GM20000 (cell line): ENCODE measurements at regions not wholly inside any gene's neighbourhood (a gene's known extent, or its start where the extent isn't known, plus 50 kb on each side); places are given as distances from the start of the nearest gene placed in this dataset.

Experiments used
- DNase-seq: peaks from one replicate; pipeline ENCODE4 v3.0.0; 2012; ENCODE audit warnings: low spot score
- TF ChIP-seq, protein P1 (sequence below): IDR thresholded peaks from 2 replicates; pipeline ENCODE4 v1.5.1; 2012; ENCODE audit warnings: mild to moderate bottlenecking, control low read depth; ENCODE audit errors: extremely low read depth, missing control alignments

GRCh38 chr5:88967633-88968585, 84.9 kb upstream of the MEF2C start:
- TF ChIP-seq, protein P1, sequence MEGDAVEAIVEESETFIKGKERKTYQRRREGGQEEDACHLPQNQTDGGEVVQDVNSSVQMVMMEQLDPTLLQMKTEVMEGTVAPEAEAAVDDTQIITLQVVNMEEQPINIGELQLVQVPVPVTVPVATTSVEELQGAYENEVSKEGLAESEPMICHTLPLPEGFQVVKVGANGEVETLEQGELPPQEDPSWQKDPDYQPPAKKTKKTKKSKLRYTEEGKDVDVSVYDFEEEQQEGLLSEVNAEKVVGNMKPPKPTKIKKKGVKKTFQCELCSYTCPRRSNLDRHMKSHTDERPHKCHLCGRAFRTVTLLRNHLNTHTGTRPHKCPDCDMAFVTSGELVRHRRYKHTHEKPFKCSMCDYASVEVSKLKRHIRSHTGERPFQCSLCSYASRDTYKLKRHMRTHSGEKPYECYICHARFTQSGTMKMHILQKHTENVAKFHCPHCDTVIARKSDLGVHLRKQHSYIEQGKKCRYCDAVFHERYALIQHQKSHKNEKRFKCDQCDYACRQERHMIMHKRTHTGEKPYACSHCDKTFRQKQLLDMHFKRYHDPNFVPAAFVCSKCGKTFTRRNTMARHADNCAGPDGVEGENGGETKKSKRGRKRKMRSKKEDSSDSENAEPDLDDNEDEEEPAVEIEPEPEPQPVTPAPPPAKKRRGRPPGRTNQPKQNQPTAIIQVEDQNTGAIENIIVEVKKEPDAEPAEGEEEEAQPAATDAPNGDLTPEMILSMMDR = no peak

DNA sequence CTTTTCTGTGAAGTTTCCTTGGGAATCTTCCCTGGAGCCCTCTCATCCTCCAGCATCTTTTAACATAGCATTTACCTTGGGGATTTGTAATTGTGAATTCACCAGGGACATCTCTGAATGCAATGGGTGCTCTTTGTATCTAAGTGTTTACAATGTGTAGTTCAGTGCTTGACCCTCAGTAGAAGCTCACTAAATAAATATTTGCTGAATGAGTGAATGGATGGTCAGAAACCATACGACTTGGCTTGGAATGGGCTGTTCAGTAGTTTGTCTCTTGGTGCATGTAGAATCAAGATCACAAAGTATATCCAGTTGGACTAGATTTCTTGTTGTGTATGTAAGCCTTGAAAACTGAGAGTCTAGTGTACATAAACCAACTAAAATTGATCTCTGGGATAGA, 81.8 kb upstream of the MEF2C start:
- TF ChIP-seq, protein P1 = no peak
- DNase-seq = no peak

More at GRCh38 chr5:88967633-88968585, 84.9 kb upstream of the MEF2C start:
- DNase-seq = peak; percentile 8

GRCh38 chr5:88957013-88957412, 74.0 kb upstream of the MEF2C start:
- TF ChIP-seq, protein P1 = no peak
- DNase-seq = no peak

DNA sequence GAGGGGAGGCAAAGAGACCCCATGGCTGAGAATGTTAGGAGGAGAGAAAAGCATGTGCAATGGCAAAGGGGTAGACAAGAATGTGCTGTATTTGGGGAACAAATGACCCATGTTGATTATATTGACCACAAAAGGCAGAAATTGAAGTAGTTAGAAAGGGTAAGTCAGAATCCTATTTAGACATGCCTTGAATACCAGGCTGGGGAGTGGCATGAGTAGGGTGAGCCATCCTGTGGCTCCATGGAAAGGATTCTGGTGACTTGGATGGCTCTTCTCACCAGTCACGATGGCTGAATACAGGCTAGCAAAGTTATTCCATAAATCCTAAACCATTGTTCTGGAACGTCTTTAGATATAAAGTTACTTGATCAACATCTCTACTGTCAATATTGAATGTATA, 73.4 kb upstream of the MEF2C start:
- TF ChIP-seq, protein P1 = no peak
- DNase-seq = no peak

DNA sequence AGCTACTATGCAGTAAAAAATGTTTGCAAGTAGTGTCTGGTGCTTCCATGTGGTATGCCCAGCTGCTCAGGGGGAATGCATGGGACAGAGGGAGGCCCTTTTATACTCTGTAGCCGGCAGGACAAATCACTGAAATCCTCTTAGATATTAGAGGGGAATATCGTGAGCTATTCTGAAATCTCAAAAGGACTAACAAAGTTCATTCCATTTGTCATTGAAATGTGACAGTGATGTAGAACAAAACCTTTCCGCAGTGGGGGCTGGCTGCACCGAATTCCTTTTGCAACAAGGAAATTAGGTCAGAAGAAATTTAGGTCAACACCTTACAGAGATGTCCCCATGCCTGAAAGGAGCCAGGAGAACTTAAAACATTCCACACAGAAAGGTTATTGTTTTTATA, 72.4 kb upstream of the MEF2C start:
- TF ChIP-seq, protein P1 = no peak
- DNase-seq = no peak

DNA sequence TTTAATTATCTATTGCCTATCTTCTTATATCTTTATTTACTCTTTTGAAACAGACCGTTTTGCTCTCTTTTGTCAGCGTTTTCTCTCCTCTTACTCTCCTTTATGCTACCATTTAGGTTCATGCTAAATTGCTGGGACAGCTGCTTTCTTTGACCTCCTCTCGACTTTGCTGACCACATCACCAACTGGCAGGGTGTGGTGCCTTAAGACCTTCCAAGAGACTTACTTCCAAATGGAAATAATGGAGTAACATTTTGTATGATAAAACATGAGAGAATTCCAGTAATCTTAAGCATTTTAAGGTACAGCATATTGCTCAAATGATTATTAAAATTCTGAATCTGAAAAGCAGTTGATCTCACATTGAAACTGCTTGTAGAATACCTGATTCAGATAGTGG, 71.5 kb upstream of the MEF2C start:
- TF ChIP-seq, protein P1 = no peak
- DNase-seq = no peak

- TF ChIP-seq, protein P1 = no peak
- DNase-seq = no peak
Measured at GRCh38 chr5:88952996-88953643, 70.1 kb upstream of the MEF2C start.
